ENCODE measurements at regions not wholly inside any gene's neighbourhood (a gene's known extent, or its start where the extent isn't known, plus 50 kb on each side); places are given as distances from the start of the nearest gene placed in this dataset.

DNA sequence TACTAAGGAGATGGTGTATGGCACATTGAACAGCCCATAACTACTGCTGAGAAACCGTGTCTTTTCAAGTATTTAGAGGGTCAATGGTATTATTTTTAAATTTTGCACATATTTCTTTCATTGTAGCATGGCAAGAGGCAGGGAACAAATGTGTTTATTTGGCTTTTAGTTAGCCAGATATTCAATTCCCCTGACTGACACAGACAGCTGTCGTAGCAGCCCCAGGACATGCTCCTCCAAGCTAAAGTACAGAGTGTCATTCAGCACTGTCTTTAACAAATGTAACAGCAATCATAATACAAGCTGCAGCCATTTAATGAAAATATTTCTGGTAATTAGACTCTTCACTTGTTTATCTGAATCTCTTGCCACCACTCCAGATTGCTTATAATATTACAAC lies 687.1 kb downstream of the KLHL13 start:
- no peak for DNase-seq (ENCODE audit: insufficient read length, low spot score, missing footprints)
- Histone ChIP-seq H3K36me3 (ENCODE audit: insufficient read depth, low read length) (no peaks in the 10 kb centered on the region), H3K27ac (ENCODE audit: low read depth, low read length) (no peak overlapping the region), H4K20me1 (ENCODE audit: insufficient read depth, low read length) (no peaks in the 10 kb centered on the region), H3K4me2 (ENCODE audit: insufficient read depth, low read length) (no peak overlapping the region), H3K4me3 (ENCODE audit: insufficient read depth, low read length) (no peak overlapping the region), H3K79me2 (ENCODE audit: insufficient read depth, low read length) (no peaks in the 10 kb centered on the region), H2AFZ (ENCODE audit: low read length) (no peak overlapping the region), H3K27me3 (ENCODE audit: insufficient read depth, low read length) (no peaks in the 10 kb centered on the region), H3K9me3 (ENCODE audit: low read depth, low read length) (no peaks in the 10 kb centered on the region), H3K4me1 (ENCODE audit: insufficient read depth, low read length) (no peaks in the 10 kb centered on the region)
- no peak for TF ChIP-seq CTCF (IDR thresholded peaks at IDR 0.05; ENCODE audit: extremely low read depth, low read depth, low read length)

DNA sequence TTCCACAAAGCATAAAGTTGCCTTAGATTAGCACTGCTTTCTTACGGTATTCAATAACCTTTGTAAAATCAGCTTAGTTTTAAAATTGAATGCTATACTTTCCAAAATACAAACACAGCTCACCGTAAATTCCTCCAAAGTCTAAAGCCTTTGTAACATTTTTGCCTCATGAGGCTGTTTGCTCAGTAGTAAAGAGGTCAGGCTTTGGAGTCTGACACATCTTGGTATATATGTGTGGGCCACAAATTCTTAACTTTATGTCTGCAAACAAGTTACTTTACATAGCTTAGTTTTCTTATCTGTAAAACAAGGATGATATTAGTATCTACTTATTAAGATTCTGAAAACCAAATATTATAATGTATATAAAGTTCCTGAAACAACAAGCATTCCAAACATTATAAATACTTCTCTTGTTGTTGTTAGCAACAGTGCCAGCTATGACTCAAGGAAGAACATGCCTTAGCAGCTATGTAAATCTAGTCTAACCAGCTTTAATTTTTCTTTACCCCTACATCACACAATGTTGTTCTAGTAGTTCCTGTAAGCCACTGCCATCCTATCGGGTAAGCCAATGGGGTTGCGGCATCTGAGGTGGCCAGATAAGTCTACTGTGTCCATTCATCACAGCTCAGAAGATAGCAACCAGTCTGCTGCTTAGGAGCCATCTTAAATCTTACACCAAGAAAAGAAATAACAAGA lies 709.0 kb downstream of the KLHL13 start:
- no peaks in the 10 kb centered on the region for H3K27me3 ChIP-seq (ENCODE audit: insufficient read depth, low read length)
- DNase-seq (ENCODE audit: insufficient read length, low spot score, missing footprints), result no peak
- H3K79me2 ChIP-seq (ENCODE audit: insufficient read depth, low read length), result no peaks in the 10 kb centered on the region
- H2AFZ ChIP-seq (ENCODE audit: low read length), result no peak overlapping the region
- H3K4me3 ChIP-seq (ENCODE audit: insufficient read depth, low read length), result no peak overlapping the region
- no peak overlapping the region for H3K4me2 ChIP-seq (ENCODE audit: insufficient read depth, low read length)
- H3K4me1 ChIP-seq (ENCODE audit: insufficient read depth, low read length), result no peaks in the 10 kb centered on the region
- no peaks in the 10 kb centered on the region for H4K20me1 ChIP-seq (ENCODE audit: insufficient read depth, low read length)
- no peaks in the 10 kb centered on the region for H3K9me3 ChIP-seq (ENCODE audit: low read depth, low read length)
- H3K36me3 ChIP-seq (ENCODE audit: insufficient read depth, low read length), result no peaks in the 10 kb centered on the region
- TF ChIP-seq CTCF (IDR thresholded peaks at IDR 0.05; ENCODE audit: extremely low read depth, low read depth, low read length), result no peak
- no peak overlapping the region for H3K27ac ChIP-seq (ENCODE audit: low read depth, low read length)

DNA sequence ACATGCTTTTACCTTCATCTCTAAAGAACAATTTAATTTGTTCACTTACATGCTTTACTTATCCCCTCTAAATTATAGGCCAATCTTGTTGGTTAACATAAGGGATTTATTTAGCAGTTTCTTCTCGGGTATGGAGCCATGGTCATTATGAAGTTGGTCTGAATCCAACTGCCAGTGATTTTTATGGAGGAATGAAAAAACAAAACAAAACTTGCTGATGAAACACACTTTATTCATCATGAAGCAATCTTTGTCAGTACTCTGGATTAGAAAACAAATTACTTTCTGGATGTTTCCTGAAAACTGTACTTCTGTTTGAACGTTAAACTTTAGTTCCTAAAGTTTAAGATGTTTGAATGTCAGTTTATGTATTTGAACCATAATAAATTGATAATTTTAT lies 715.8 kb downstream of the KLHL13 start:
- no peak overlapping the region for H3K4me2 ChIP-seq (ENCODE audit: insufficient read depth, low read length)
- H3K4me1 ChIP-seq (ENCODE audit: insufficient read depth, low read length), result no peaks in the 10 kb centered on the region
- H4K20me1 ChIP-seq (ENCODE audit: insufficient read depth, low read length), result no peaks in the 10 kb centered on the region
- H3K36me3 ChIP-seq (ENCODE audit: insufficient read depth, low read length), result no peaks in the 10 kb centered on the region
- H3K27ac ChIP-seq (ENCODE audit: low read depth, low read length), result no peak overlapping the region
- H3K27me3 ChIP-seq (ENCODE audit: insufficient read depth, low read length), result no peaks in the 10 kb centered on the region
- DNase-seq (ENCODE audit: insufficient read length, low spot score, missing footprints), result no peak
- H2AFZ ChIP-seq (ENCODE audit: low read length), result no peak overlapping the region
- TF ChIP-seq CTCF (IDR thresholded peaks at IDR 0.05; ENCODE audit: extremely low read depth, low read depth, low read length), result no peak
- H3K4me3 ChIP-seq (ENCODE audit: insufficient read depth, low read length), result no peak overlapping the region
- H3K79me2 ChIP-seq (ENCODE audit: insufficient read depth, low read length), result no peaks in the 10 kb centered on the region
- no peaks in the 10 kb centered on the region for H3K9me3 ChIP-seq (ENCODE audit: low read depth, low read length)

DNA sequence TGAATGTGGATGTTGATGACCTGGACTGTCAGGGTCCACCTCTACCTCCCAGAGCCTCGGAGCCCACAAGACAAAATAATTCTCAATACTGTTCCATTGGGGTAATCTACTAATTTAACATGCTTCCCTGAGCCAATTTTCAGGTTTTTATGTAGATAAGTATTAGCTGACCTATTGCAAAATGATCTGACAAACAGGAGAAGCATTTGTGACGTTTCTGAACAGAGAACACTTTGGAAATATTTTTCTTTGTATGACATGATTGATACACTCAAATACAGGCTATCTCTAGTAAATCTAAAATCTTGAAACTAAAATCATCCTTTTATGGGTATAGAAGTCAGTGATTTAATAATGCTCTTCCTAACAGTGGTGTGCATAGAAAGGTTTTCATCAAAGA lies 716.6 kb downstream of the KLHL13 start:
- no peak for TF ChIP-seq CTCF (IDR thresholded peaks at IDR 0.05; ENCODE audit: extremely low read depth, low read depth, low read length)
- Histone ChIP-seq H3K27ac (ENCODE audit: low read depth, low read length) (no peak overlapping the region), H4K20me1 (ENCODE audit: insufficient read depth, low read length) (no peaks in the 10 kb centered on the region), H2AFZ (ENCODE audit: low read length) (no peak overlapping the region), H3K4me2 (ENCODE audit: insufficient read depth, low read length) (no peak overlapping the region), H3K79me2 (ENCODE audit: insufficient read depth, low read length) (no peaks in the 10 kb centered on the region), H3K36me3 (ENCODE audit: insufficient read depth, low read length) (no peaks in the 10 kb centered on the region), H3K9me3 (ENCODE audit: low read depth, low read length) (no peaks in the 10 kb centered on the region), H3K4me3 (ENCODE audit: insufficient read depth, low read length) (no peak overlapping the region), H3K4me1 (ENCODE audit: insufficient read depth, low read length) (no peaks in the 10 kb centered on the region), H3K27me3 (ENCODE audit: insufficient read depth, low read length) (no peaks in the 10 kb centered on the region)
- DNase-seq (ENCODE audit: insufficient read length, low spot score, missing footprints), result no peak

All from osteoblast (primary cell).